Naive thymus-derived CD4-positive, alpha-beta T cell (primary cell): ENCODE measurements at regions not wholly inside any gene's neighbourhood (a gene's known extent, or its start where the extent isn't known, plus 50 kb on each side); places are given as distances from the start of the nearest gene placed in this dataset.
"Not testable (repeated sequence)": the region's sequence is repeated elsewhere in the genome, so short reads cannot be mapped to it uniquely, and the experiment has no call there.

Source experiments
- ATAC-seq: fragments of 150-1000 bp; cut with Tn5 transposase; 2 replicates; pipeline ENCODE4 v1.10.0; 2021; ENCODE audit warnings: mild to moderate bottlenecking, moderate library complexity
- CTCF ChIA-PET: fragments of 350-600 bp; sonication (Branson Sonifier 250); formaldehyde crosslinking; loops from one replicate; lab custom pipeline; 2021; ENCODE audit warnings: antibody characterized with exemption; lab: Charles Lee
- POLR2A ChIA-PET: fragments of 350-600 bp; sonication (Branson Sonifier 250); formaldehyde crosslinking; loops from one replicate; lab custom pipeline; 2021; ENCODE audit warnings: antibody characterized with exemption, inconsistent platforms; lab: Charles Lee
- DNase-seq, 9 donors: peaks; one replicate each; pipeline versions ENCODE4 v3.0.0 to v3.0.0-alpha.2; 2020 to 2022; ENCODE audit warnings: mixed read lengths in 1 of 9
- H3K27ac ChIP-seq: one replicate; pipeline ENCODE4 v1.7.0; 2013; ENCODE audit warnings: mild to moderate bottlenecking, low read depth, low read length, moderate library complexity
- H3K27me3 ChIP-seq, 2 donors: one replicate each; pipeline ENCODE4 v1.7.0; 2013; ENCODE audit warnings: low read length in 2 of 2, mild to moderate bottlenecking in 2 of 2, moderate library complexity in 2 of 2; ENCODE audit not compliant: control insufficient read depth in 2 of 2, insufficient read depth in 2 of 2
- H3K36me3 ChIP-seq, 3 experiments: 1 replicate in 2 of 3; 2 replicates in 1 of 3; pipeline ENCODE4 v1.7.0; 2013; ENCODE audit warnings: low read length in 3 of 3, mild to moderate bottlenecking in 3 of 3, moderate library complexity in 1 of 3; ENCODE audit not compliant: insufficient read depth in 3 of 3, control insufficient read depth in 2 of 3
- H3K4me1 ChIP-seq, 2 donors: one replicate each; pipeline ENCODE4 v1.7.0; 2013; ENCODE audit warnings: low read length in 2 of 2, mild to moderate bottlenecking in 2 of 2, moderate library complexity in 1 of 2; ENCODE audit not compliant: control insufficient read depth in 2 of 2, insufficient read depth in 2 of 2
- H3K4me3 ChIP-seq: 2 replicates; pipeline ENCODE4 v1.7.0; 2013; ENCODE audit warnings: mild to moderate bottlenecking, low read length
- H3K9me3 ChIP-seq, 3 experiments: 1 replicate in 2 of 3; 2 replicates in 1 of 3; pipeline ENCODE4 v1.7.0; 2013; ENCODE audit warnings: low read length in 3 of 3; ENCODE audit not compliant: control insufficient read depth in 2 of 3
- H3K27ac Mint-ChIP-seq, 9 donors: one replicate each; pipeline ENCODE4 v1.8.0; 2020 to 2022; ENCODE audit warnings: mixed read lengths in 9 of 9, mild to moderate bottlenecking in 8 of 9, moderate library complexity in 5 of 9, inconsistent platforms in 2 of 9
- H3K27me3 Mint-ChIP-seq, 5 donors: one replicate each; pipeline ENCODE4 v1.8.0; 2021 to 2022; ENCODE audit warnings: mixed read lengths in 5 of 5, mild to moderate bottlenecking in 1 of 5
- H3K36me3 Mint-ChIP-seq, 5 donors: one replicate each; pipeline ENCODE4 v1.8.0; 2020 to 2022; ENCODE audit warnings: mixed read lengths in 5 of 5, mild to moderate bottlenecking in 3 of 5, inconsistent platforms in 1 of 5
- H3K4me1 Mint-ChIP-seq, 7 donors: one replicate each; pipeline ENCODE4 v1.8.0; 2020 to 2022; ENCODE audit warnings: mixed read lengths in 7 of 7, mild to moderate bottlenecking in 3 of 7, inconsistent platforms in 1 of 7
- H3K4me3 Mint-ChIP-seq, 10 donors: one replicate each; pipeline ENCODE4 v1.8.0; 2020 to 2022; ENCODE audit warnings: mild to moderate bottlenecking in 10 of 10, mixed read lengths in 10 of 10, moderate library complexity in 6 of 10, inconsistent platforms in 2 of 10
- H3K9me3 Mint-ChIP-seq, 11 donors: one replicate each; pipeline ENCODE4 v1.8.0; 2020 to 2022; ENCODE audit warnings: mixed read lengths in 11 of 11, mild to moderate bottlenecking in 4 of 11, inconsistent platforms in 1 of 11, moderate library complexity in 1 of 11
- intact Hi-C, 2 donors: fragments of 100-400 bp; cut with micrococcal nuclease; formaldehyde crosslinking; loops; one replicate each; pipeline ENCODE4 v1.15.1; 2023

GRCh38 chr4:116001291-116001690, 887.9 kb upstream of the NDST4 start:
- Mint-ChIP-seq H3K27me3 (no peaks in the 10 kb centered on the region), H3K4me1 (no peaks in the 10 kb centered on the region), H3K36me3 (no peaks in the 10 kb centered on the region), H3K9me3 (peaks cover 0 to 8% (median 3%) of the 10 kb centered on the region in 11 donors), H3K4me3 (no peak overlapping the region), H3K27ac (no peak overlapping the region)
- Histone ChIP-seq H3K4me1 (no peaks in the 10 kb centered on the region), H3K4me3 (no peak overlapping the region), H3K27me3 (no peaks in the 10 kb centered on the region), H3K36me3 (no peaks in the 10 kb centered on the region), H3K9me3 (no peaks in the 10 kb centered on the region), H3K27ac (no peak overlapping the region)
- POLR2A ChIA-PET = no interaction called here
- CTCF ChIA-PET = no interaction called here
- ATAC-seq = no peak
- intact Hi-C loops = no loop called here
- DNase-seq = no peak

- Mint-ChIP-seq H3K27me3 (no peaks in the 10 kb centered on the region), H3K4me1 (no peaks in the 10 kb centered on the region), H3K36me3 (no peaks in the 10 kb centered on the region), H3K4me3 (no peak overlapping the region), H3K9me3 (peaks cover 0 to 5% (median 0%) of the 10 kb centered on the region in 11 donors), H3K27ac (no peak overlapping the region)
- Histone ChIP-seq H3K27me3 (no peaks in the 10 kb centered on the region), H3K36me3 (no peaks in the 10 kb centered on the region), H3K4me1 (no peaks in the 10 kb centered on the region), H3K27ac (no peak overlapping the region), H3K4me3 (no peak overlapping the region), H3K9me3 (no peaks in the 10 kb centered on the region)
- no peak for DNase-seq
- no peak for ATAC-seq
- ChIA-PET CTCF (no interaction called here), POLR2A (no interaction called here)
- intact Hi-C loops = no loop called here
Observed at GRCh38 chr4:115986573-115986972, 873.2 kb upstream of the NDST4 start.

DNA sequence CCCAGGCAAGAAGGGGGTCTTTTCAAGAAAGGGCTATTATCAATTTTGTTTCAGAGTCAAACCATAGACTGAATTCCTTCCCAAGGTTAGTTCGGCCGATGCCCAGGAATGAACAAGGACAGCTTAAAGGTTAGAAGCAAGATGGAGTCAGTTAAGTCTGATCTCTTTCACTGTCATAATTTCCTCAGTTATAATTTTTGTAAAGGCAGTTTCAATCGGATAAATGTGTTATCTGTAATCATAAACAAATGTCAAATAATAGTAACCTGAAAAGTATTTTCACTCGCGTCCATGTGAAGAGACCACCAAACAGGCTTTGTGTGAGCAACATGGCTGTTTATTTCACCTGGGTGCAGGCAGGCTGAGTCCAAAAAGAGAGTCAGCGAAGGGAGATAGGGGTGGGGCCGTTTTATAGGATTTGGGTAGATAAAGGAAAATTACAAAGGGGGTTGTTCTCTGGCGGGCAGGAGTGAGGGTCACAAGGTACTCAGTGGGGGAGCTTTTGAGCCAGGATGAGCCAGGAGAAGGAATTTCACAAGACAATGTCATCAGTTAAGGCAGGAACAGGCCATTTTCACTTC, 862.1 kb upstream of the NDST4 start:
- H3K36me3 Mint-ChIP-seq, H3K4me3 ChIP-seq, H3K27me3 Mint-ChIP-seq, H3K4me1 ChIP-seq, POLR2A ChIA-PET, H3K4me3 Mint-ChIP-seq, intact Hi-C loops, H3K27ac ChIP-seq, DNase-seq, H3K27me3 ChIP-seq, H3K36me3 ChIP-seq, CTCF ChIA-PET, H3K27ac Mint-ChIP-seq, ATAC-seq, H3K4me1 Mint-ChIP-seq, H3K9me3 ChIP-seq: not testable (repeated sequence)
- H3K9me3 Mint-ChIP-seq = peaks cover 0 to 11% (median 0%) of the 10 kb centered on the region in 11 donors

GRCh38 chr4:115973768-115974167, 860.3 kb upstream of the NDST4 start:
- Mint-ChIP-seq H3K4me3 (no peak overlapping the region), H3K9me3 (no peaks in the 10 kb centered on the region), H3K27me3 (no peaks in the 10 kb centered on the region), H3K4me1 (no peaks in the 10 kb centered on the region), H3K27ac (no peak overlapping the region), H3K36me3 (no peaks in the 10 kb centered on the region)
- H3K4me1 ChIP-seq = no peaks in the 10 kb centered on the region
- H3K4me3 ChIP-seq = no peak overlapping the region
- DNase-seq (no peak), ATAC-seq (no peak)
- H3K27ac ChIP-seq = no peak overlapping the region
- intact Hi-C loops = no loop called here
- H3K36me3 ChIP-seq = no peaks in the 10 kb centered on the region
- CTCF ChIA-PET = no interaction called here
- H3K27me3 ChIP-seq = no peaks in the 10 kb centered on the region
- POLR2A ChIA-PET = no interaction called here
- no peaks in the 10 kb centered on the region for H3K9me3 ChIP-seq

DNA sequence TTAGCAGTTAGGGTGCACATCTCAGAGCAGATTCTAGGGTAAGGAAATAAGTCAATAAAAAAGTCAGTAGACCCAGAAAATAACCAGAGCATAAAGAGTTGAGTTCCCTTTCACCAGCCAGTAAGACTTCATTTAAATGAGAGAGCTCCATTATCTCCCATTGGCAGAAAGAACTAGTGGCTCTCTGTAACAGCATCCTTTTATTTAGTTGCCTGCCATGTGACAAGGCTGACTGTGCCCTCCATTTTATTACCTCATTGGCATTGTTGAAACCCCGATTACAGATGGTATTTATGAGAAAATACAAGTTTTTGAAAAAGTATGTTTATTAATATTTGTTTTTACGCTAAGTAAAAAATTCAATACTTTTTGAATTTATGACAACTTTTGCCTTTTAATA, 859.5 kb upstream of the NDST4 start:
- H3K4me1 Mint-ChIP-seq = no peaks in the 10 kb centered on the region
- Histone ChIP-seq H3K4me3 (no peak overlapping the region), H3K9me3 (no peaks in the 10 kb centered on the region), H3K27me3 (no peaks in the 10 kb centered on the region), H3K27ac (no peak overlapping the region), H3K4me1 (no peaks in the 10 kb centered on the region), H3K36me3 (no peaks in the 10 kb centered on the region)
- no peaks in the 10 kb centered on the region for H3K27me3 Mint-ChIP-seq
- ChIA-PET CTCF (no interaction called here), POLR2A (no interaction called here)
- H3K4me3 Mint-ChIP-seq = no peak overlapping the region
- intact Hi-C loops = no loop called here
- DNase-seq (no peak), ATAC-seq (no peak)
- no peak overlapping the region for H3K27ac Mint-ChIP-seq
- no peaks in the 10 kb centered on the region for H3K9me3 Mint-ChIP-seq
- H3K36me3 Mint-ChIP-seq = no peaks in the 10 kb centered on the region

DNA sequence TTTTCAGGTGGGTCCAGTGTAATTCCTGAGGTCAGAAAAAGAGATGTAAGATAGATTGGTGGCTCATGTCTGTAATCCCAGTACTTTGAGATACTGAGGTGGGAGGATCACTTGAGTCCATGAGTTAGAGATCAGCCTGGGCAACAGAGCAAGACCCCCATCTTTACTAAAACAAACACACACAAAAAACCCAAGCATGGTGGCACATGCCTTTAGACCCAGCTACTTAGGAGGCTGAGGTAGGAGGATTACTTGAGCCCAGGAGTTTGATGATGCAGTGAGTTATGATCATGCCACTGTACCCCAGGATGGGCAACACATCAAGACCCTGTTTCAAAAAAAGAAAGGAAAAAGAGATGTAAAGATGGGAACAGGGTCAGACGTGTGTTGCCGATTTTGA, 857.4 kb upstream of the NDST4 start:
- no peaks in the 10 kb centered on the region for H3K27me3 Mint-ChIP-seq
- Histone ChIP-seq H3K4me3 (no peak overlapping the region), H3K27ac (no peak overlapping the region), H3K4me1 (no peaks in the 10 kb centered on the region), H3K9me3 (no peaks in the 10 kb centered on the region), H3K27me3 (no peaks in the 10 kb centered on the region), H3K36me3 (no peaks in the 10 kb centered on the region)
- POLR2A ChIA-PET = no interaction called here
- H3K9me3 Mint-ChIP-seq = no peaks in the 10 kb centered on the region
- H3K36me3 Mint-ChIP-seq = no peaks in the 10 kb centered on the region
- DNase-seq = no peak
- intact Hi-C loops = no loop called here
- no peak overlapping the region for H3K4me3 Mint-ChIP-seq
- CTCF ChIA-PET = no interaction called here
- no peak for ATAC-seq
- no peaks in the 10 kb centered on the region for H3K4me1 Mint-ChIP-seq
- no peak overlapping the region for H3K27ac Mint-ChIP-seq

- H3K4me1 Mint-ChIP-seq = no peaks in the 10 kb centered on the region
- H3K27me3 ChIP-seq = no peaks in the 10 kb centered on the region
- no peaks in the 10 kb centered on the region for H3K4me1 ChIP-seq
- H3K4me3 ChIP-seq = no peak overlapping the region
- POLR2A ChIA-PET = no interaction called here
- H3K27me3 Mint-ChIP-seq = no peaks in the 10 kb centered on the region
- intact Hi-C loops = no loop called here
- no peaks in the 10 kb centered on the region for H3K9me3 Mint-ChIP-seq
- H3K36me3 ChIP-seq = no peaks in the 10 kb centered on the region
- H3K27ac ChIP-seq = no peak overlapping the region
- ATAC-seq = no peak
- H3K36me3 Mint-ChIP-seq = no peaks in the 10 kb centered on the region
- CTCF ChIA-PET = no interaction called here
- H3K9me3 ChIP-seq = no peaks in the 10 kb centered on the region
- no peak overlapping the region for H3K4me3 Mint-ChIP-seq
- no peak for DNase-seq
- H3K27ac Mint-ChIP-seq = no peak overlapping the region
Observed at GRCh38 chr4:115969756-115970155, 856.3 kb upstream of the NDST4 start.
